Mesenchymal stem cell (in vitro differentiated cells and primary cell): ENCODE measurements at regions not wholly inside any gene's neighbourhood (a gene's known extent, or its start where the extent isn't known, plus 50 kb on each side); places are given as distances from the start of the nearest gene placed in this dataset.

Source experiments
- DNase-seq: peaks from one replicate; pipeline ENCODE4 v3.0.0-alpha.2; 2013
- H2AFZ ChIP-seq: one replicate; pipeline ENCODE4 v1.6.1; 2013; ENCODE audit warnings: low read depth, mild to moderate bottlenecking, control low read depth, inconsistent platforms, low read length, moderate library complexity
- H2AK5ac ChIP-seq: 2 replicates; pipeline ENCODE4 v1.6.1; 2013; ENCODE audit warnings: low read length, moderate library complexity, mild to moderate bottlenecking, inconsistent platforms; ENCODE audit not compliant: severe bottlenecking
- H2BK120ac ChIP-seq: one replicate; pipeline ENCODE4 v1.6.1; 2013; ENCODE audit warnings: low read depth, mild to moderate bottlenecking, inconsistent platforms, low read length, moderate library complexity
- H2BK12ac ChIP-seq, 2 experiments: one replicate each; pipeline ENCODE4 v1.6.1; 2013; ENCODE audit warnings: inconsistent platforms in 2 of 2, low read length in 2 of 2, mild to moderate bottlenecking in 2 of 2, moderate library complexity in 2 of 2, control low read depth in 1 of 2
- H2BK15ac ChIP-seq: one replicate; pipeline ENCODE4 v1.6.1; 2013; ENCODE audit warnings: mild to moderate bottlenecking, low read depth, inconsistent platforms; ENCODE audit not compliant: poor library complexity, severe bottlenecking
- H2BK5ac ChIP-seq: 2 replicates; pipeline ENCODE4 v1.6.1; 2013; ENCODE audit warnings: low read depth, mild to moderate bottlenecking, low read length, control low read depth, inconsistent platforms; ENCODE audit not compliant: poor library complexity, severe bottlenecking
- H3K14ac ChIP-seq, 2 experiments: one replicate each; pipeline ENCODE4 v1.6.1; 2013; ENCODE audit warnings: inconsistent platforms in 2 of 2, low read length in 2 of 2, control low read depth in 1 of 2, mild to moderate bottlenecking in 1 of 2, moderate library complexity in 1 of 2
- H3K18ac ChIP-seq, 2 experiments: one replicate each; pipeline ENCODE4 v1.6.1; 2013; ENCODE audit warnings: inconsistent platforms in 2 of 2, low read length in 2 of 2, control low read depth in 1 of 2, low read depth in 1 of 2, mild to moderate bottlenecking in 1 of 2
- H3K23ac ChIP-seq, 2 experiments: one replicate each; pipeline ENCODE4 v1.6.1; 2013; ENCODE audit warnings: inconsistent platforms in 2 of 2, low read length in 2 of 2, mild to moderate bottlenecking in 2 of 2, moderate library complexity in 2 of 2, control low read depth in 1 of 2
- H3K27ac ChIP-seq: 2 replicates; pipeline ENCODE4 v1.5.1; 2013; ENCODE audit warnings: mild to moderate bottlenecking, moderate library complexity, low read length, control low read depth, inconsistent platforms; ENCODE audit not compliant: poor library complexity, severe bottlenecking
- H3K27me3 ChIP-seq, 2 experiments: 2 replicates each; pipeline versions ENCODE4 v1.6.1 to v1.7.0; 2013; ENCODE audit warnings: low read length in 2 of 2, mild to moderate bottlenecking in 2 of 2, moderate library complexity in 2 of 2, control low read depth in 1 of 2, inconsistent platforms in 1 of 2; ENCODE audit not compliant: control insufficient read depth in 1 of 2, insufficient read depth in 1 of 2
- H3K36me3 ChIP-seq, 2 experiments: 2 replicates each; pipeline versions ENCODE4 v1.6.1 to v1.7.0; 2013; ENCODE audit warnings: low read length in 2 of 2, control low read depth in 1 of 2, inconsistent platforms in 1 of 2, low read depth in 1 of 2, mild to moderate bottlenecking in 1 of 2; ENCODE audit not compliant: insufficient read depth in 2 of 2, control insufficient read depth in 1 of 2
- H3K4ac ChIP-seq, 2 experiments: one replicate each; pipeline ENCODE4 v1.6.1; 2013; ENCODE audit warnings: inconsistent platforms in 2 of 2, low read length in 2 of 2, mild to moderate bottlenecking in 2 of 2, moderate library complexity in 2 of 2, control low read depth in 1 of 2, low read depth in 1 of 2
- H3K4me1 ChIP-seq: 2 replicates; pipeline ENCODE4 v1.6.1; 2013; ENCODE audit warnings: low read depth, low read length, control low read depth; ENCODE audit not compliant: control insufficient read depth, insufficient read depth
- H3K4me2 ChIP-seq: 2 replicates; pipeline ENCODE4 v1.6.1; 2013; ENCODE audit warnings: low read length, mild to moderate bottlenecking, inconsistent platforms; ENCODE audit not compliant: poor library complexity, severe bottlenecking
- H3K4me3 ChIP-seq, 2 experiments: 2 replicates each; pipeline versions ENCODE4 v1.5.1 to v1.7.0; 2013; ENCODE audit warnings: low read length in 2 of 2, mild to moderate bottlenecking in 2 of 2, control low read depth in 1 of 2, low read depth in 1 of 2; ENCODE audit not compliant: insufficient read depth in 1 of 2
- H3K79me1 ChIP-seq: replicated peaks from 2 replicates; pipeline ENCODE4 v1.6.1; 2013; ENCODE audit warnings: mild to moderate bottlenecking, control low read depth, low read length, inconsistent platforms; ENCODE audit not compliant: poor library complexity, severe bottlenecking
- H3K9ac ChIP-seq: 2 replicates; pipeline ENCODE4 v1.7.0; 2013; ENCODE audit warnings: mild to moderate bottlenecking, low read length, moderate library complexity
- H3K9me3 ChIP-seq: 2 replicates; pipeline ENCODE4 v1.7.0; 2013; ENCODE audit warnings: mild to moderate bottlenecking, low read length; ENCODE audit not compliant: control insufficient read depth
- H4K8ac ChIP-seq: one replicate; pipeline ENCODE4 v1.6.1; 2013; ENCODE audit warnings: inconsistent platforms, mild to moderate bottlenecking, low read length, moderate library complexity
- H4K91ac ChIP-seq: one replicate; pipeline ENCODE4 v1.6.1; 2013; ENCODE audit warnings: mild to moderate bottlenecking, low read length, inconsistent platforms
- WGBS: methylation state at CpG from one replicate; pipeline ENCODE4 v1.1.7; 2013; ENCODE audit warnings: mixed read lengths; 5-methylcytosine and 5-hydroxymethylcytosine counted together

DNA sequence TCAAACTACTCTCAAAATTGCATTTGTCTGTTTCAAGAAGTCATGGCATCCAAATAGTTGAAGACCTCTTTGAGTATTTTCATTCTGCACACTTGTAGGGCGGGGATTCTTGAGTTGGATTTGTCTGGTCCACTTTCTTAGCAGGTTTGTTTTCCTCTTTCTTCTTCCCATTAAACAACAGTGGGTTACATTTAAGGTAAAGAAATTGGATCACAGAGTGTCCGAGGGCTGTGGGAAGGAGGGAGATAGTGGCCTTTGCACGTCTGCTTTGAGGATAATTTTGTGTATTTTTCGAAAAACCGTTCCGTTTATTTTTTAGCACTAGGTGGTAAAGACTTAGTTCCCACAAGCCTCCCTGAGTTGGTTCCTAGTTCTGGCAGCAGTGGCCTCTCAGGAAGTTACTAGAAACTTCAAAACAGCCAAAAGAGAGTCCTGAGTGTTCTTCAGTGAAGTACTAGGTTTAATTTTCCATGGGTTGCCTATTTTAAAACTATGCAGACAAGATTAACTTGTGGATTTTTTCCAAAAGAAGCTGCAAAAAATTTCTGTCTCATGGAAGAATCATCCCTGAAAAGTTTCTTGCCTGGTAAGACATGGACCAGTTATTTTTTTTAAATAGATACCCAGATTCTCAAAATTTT lies 107.9 kb downstream of the CDC42EP3 start:
- Histone ChIP-seq H3K4me2 (no peak overlapping the region), H4K91ac (no peak overlapping the region), H2AFZ (no peak overlapping the region), H3K27ac (no peak overlapping the region), H3K23ac (no peak overlapping the region), H3K9me3 (no peaks in the 10 kb centered on the region), H3K79me1 (no peaks in the 10 kb centered on the region), H3K4me3 (no peak overlapping the region), H4K8ac (no peak overlapping the region), H3K36me3 (no peaks in the 10 kb centered on the region), H2BK5ac (no peak overlapping the region), H2BK15ac (no peak overlapping the region), H3K4me1 (peaks cover 2% of the 10 kb centered on the region), H3K14ac (no peak overlapping the region), H3K27me3 (no peaks in the 10 kb centered on the region), H3K9ac (no peak overlapping the region), H2BK12ac (no peak overlapping the region), H2BK120ac (no peak overlapping the region), H2AK5ac (no peak overlapping the region), H3K18ac (no peak overlapping the region), H3K4ac (peak overlapping the region; percentile 5 to 88)
- WGBS: 84% methylated on average over 6 of the region's 6 CpGs
- no peak for DNase-seq

DNA sequence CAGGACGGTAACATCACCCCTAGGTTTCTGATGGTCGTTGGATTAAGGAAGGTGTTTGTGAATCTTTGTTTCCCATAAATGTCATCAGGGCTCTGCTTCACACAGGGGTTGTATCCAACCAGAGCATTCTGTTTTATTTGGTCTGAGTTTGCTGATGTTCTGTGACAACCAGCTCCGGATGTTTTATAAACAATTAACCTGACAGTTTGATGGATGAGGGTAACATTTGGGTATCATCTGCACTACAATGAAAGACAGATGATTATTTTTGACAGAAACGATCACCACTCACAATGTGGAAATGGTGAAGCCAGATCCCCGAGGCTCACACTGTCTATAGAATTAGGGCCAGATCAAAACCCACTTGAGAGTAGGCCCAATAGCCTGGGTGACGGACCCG lies 107.1 kb downstream of the CDC42EP3 start:
- Histone ChIP-seq H3K4me1 (peaks cover 2% of the 10 kb centered on the region), H2AFZ (no peak overlapping the region), H2BK12ac (peak overlapping the region; percentile 14 to 88), H2BK5ac (no peak overlapping the region), H3K4me3 (no peak overlapping the region), H3K4ac (peak overlapping the region in 1 of 2 experiments; percentile 95), H2BK15ac (no peak overlapping the region), H3K14ac (no peak overlapping the region), H3K36me3 (no peaks in the 10 kb centered on the region), H3K79me1 (no peaks in the 10 kb centered on the region), H2AK5ac (peak overlapping the region; percentile 74), H3K23ac (no peak overlapping the region), H3K27ac (no peak overlapping the region), H3K9ac (no peak overlapping the region), H3K27me3 (no peaks in the 10 kb centered on the region), H3K4me2 (no peak overlapping the region), H4K91ac (peak overlapping the region; percentile 19), H3K9me3 (no peaks in the 10 kb centered on the region), H2BK120ac (peak overlapping the region; percentile 21), H4K8ac (no peak overlapping the region), H3K18ac (peak overlapping the region; percentile 34 to 66)
- no peak for DNase-seq
- 41% methylated on average over 7 of the region's 7 CpGs for WGBS

GRCh38 chr2:37566517-37566981 lies 104.9 kb downstream of the CDC42EP3 start:
- H3K79me1 ChIP-seq: no peaks in the 10 kb centered on the region
- no peak overlapping the region for H3K18ac ChIP-seq
- no peak overlapping the region for H2BK120ac ChIP-seq
- peak overlapping the region; percentile 76 for H3K9ac ChIP-seq
- no peak overlapping the region for H2AK5ac ChIP-seq
- no peak overlapping the region for H2BK5ac ChIP-seq
- H3K23ac ChIP-seq: no peak overlapping the region
- no peak overlapping the region for H3K4me2 ChIP-seq
- H3K27ac ChIP-seq: peak overlapping the region; percentile 13
- H3K4ac ChIP-seq: no peak overlapping the region
- H4K8ac ChIP-seq: no peak overlapping the region
- no peaks in the 10 kb centered on the region for H3K27me3 ChIP-seq
- no peak overlapping the region for H4K91ac ChIP-seq
- H2AFZ ChIP-seq: no peak overlapping the region
- H3K14ac ChIP-seq: no peak overlapping the region
- H2BK12ac ChIP-seq: peak overlapping the region in 1 of 2 experiments; percentile 21
- H3K4me1 ChIP-seq: peaks cover 4% of the 10 kb centered on the region
- peak; percentile 69 for DNase-seq
- H2BK15ac ChIP-seq: no peak overlapping the region
- WGBS: 71% methylated on average over 5 of the region's 5 CpGs
- no peaks in the 10 kb centered on the region for H3K36me3 ChIP-seq
- H3K4me3 ChIP-seq: no peak overlapping the region
- H3K9me3 ChIP-seq: no peaks in the 10 kb centered on the region

DNA sequence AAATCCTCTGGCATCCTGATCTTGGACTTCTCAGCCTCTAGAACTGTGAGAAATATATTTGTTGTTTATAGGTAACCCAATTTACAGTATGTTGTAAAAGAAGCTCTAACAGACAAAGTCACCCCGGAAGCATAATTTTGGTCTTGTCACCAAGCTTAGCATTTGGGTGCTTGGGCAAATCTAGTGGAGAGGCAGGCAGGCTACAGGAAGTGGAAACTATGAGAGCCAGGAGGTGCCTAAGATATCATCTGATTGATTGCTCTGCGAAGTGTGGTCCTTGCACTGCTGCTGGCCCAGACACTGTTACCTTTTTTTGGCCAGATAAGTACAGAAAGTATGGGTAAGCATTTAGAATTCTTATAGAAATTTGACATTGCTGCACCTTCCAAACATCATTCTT lies 102.9 kb downstream of the CDC42EP3 start:
- Histone ChIP-seq H2BK15ac (no peak overlapping the region), H3K14ac (no peak overlapping the region), H3K9ac (no peak overlapping the region), H3K27ac (no peak overlapping the region), H4K91ac (no peak overlapping the region), H3K79me1 (no peaks in the 10 kb centered on the region), H3K18ac (no peak overlapping the region), H3K23ac (no peak overlapping the region), H3K4me3 (no peak overlapping the region), H3K4me1 (peaks cover 2% of the 10 kb centered on the region), H2BK5ac (no peak overlapping the region), H3K36me3 (no peaks in the 10 kb centered on the region), H2BK120ac (no peak overlapping the region), H3K9me3 (no peaks in the 10 kb centered on the region), H3K4me2 (no peak overlapping the region), H4K8ac (no peak overlapping the region), H2AK5ac (no peak overlapping the region), H3K4ac (no peak overlapping the region), H3K27me3 (no peaks in the 10 kb centered on the region), H2AFZ (no peak overlapping the region), H2BK12ac (peak overlapping the region in 1 of 2 experiments; percentile 47)
- no peak for DNase-seq
- WGBS: 97% methylated on average over 2 of the region's 2 CpGs
